ENCODE measurements at regions not wholly inside any gene's neighbourhood (a gene's known extent, or its start where the extent isn't known, plus 50 kb on each side); places are given as distances from the start of the nearest gene placed in this dataset.

- no peak for TF ChIP-seq CTCF (conservative IDR thresholded peaks at IDR 0.05; ENCODE audit: low read depth in 2 of 2)
- no peak for TF ChIP-seq CREB1 (CRISPR knock-in tag; IDR thresholded peaks at IDR 0.05; ENCODE audit: low read depth)
- TF ChIP-seq, protein P1, sequence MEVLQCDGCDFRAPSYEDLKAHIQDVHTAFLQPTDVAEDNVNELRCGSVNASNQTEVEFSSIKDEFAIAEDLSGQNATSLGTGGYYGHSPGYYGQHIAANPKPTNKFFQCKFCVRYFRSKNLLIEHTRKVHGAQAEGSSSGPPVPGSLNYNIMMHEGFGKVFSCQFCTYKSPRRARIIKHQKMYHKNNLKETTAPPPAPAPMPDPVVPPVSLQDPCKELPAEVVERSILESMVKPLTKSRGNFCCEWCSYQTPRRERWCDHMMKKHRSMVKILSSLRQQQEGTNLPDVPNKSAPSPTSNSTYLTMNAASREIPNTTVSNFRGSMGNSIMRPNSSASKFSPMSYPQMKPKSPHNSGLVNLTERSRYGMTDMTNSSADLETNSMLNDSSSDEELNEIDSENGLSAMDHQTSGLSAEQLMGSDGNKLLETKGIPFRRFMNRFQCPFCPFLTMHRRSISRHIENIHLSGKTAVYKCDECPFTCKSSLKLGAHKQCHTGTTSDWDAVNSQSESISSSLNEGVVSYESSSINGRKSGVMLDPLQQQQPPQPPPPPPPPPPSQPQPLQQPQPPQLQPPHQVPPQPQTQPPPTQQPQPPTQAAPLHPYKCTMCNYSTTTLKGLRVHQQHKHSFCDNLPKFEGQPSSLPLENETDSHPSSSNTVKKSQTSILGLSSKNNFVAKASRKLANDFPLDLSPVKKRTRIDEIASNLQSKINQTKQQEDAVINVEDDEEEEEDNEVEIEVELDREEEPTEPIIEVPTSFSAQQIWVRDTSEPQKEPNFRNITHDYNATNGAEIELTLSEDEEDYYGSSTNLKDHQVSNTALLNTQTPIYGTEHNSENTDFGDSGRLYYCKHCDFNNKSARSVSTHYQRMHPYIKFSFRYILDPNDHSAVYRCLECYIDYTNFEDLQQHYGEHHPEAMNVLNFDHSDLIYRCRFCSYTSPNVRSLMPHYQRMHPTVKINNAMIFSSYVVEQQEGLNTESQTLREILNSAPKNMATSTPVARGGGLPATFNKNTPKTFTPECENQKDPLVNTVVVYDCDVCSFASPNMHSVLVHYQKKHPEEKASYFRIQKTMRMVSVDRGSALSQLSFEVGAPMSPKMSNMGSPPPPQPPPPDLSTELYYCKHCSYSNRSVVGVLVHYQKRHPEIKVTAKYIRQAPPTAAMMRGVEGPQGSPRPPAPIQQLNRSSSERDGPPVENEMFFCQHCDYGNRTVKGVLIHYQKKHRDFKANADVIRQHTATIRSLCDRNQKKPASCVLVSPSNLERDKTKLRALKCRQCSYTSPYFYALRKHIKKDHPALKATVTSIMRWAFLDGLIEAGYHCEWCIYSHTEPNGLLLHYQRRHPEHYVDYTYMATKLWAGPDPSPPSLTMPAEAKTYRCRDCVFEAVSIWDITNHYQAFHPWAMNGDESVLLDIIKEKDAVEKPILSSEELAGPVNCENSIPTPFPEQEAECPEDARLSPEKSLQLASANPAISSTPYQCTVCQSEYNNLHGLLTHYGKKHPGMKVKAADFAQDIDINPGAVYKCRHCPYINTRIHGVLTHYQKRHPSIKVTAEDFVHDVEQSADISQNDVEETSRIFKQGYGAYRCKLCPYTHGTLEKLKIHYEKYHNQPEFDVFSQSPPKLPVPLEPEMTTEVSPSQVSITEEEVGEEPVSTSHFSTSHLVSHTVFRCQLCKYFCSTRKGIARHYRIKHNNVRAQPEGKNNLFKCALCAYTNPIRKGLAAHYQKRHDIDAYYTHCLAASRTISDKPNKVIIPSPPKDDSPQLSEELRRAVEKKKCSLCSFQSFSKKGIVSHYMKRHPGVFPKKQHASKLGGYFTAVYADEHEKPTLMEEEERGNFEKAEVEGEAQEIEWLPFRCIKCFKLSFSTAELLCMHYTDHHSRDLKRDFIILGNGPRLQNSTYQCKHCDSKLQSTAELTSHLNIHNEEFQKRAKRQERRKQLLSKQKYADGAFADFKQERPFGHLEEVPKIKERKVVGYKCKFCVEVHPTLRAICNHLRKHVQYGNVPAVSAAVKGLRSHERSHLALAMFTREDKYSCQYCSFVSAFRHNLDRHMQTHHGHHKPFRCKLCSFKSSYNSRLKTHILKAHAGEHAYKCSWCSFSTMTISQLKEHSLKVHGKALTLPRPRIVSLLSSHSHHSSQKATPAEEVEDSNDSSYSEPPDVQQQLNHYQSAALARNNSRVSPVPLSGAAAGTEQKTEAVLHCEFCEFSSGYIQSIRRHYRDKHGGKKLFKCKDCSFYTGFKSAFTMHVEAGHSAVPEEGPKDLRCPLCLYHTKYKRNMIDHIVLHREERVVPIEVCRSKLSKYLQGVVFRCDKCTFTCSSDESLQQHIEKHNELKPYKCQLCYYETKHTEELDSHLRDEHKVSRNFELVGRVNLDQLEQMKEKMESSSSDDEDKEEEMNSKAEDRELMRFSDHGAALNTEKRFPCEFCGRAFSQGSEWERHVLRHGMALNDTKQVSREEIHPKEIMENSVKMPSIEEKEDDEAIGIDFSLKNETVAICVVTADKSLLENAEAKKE (CRISPR knock-in tag; IDR thresholded peaks at IDR 0.05): no peak
These were observed 103.9 kb upstream of the ANO3 start for GRCh38 chr11:26227883-26228502.

All from GM23338 (cell line).